Panc1 (cell line): ENCODE measurements at regions not wholly inside any gene's neighbourhood (a gene's known extent, or its start where the extent isn't known, plus 50 kb on each side); places are given as distances from the start of the nearest gene placed in this dataset.

Experiments
- ATAC-seq: fragments of 200-7000 bp; cut with Tn5 transposase; 2 replicates; pipeline ENCODE4 v1.9.1; 2020; ENCODE audit warnings: mild to moderate bottlenecking, moderate library complexity
- BruUV-seq: library from RNA; stranded (reverse); fragments of 400-500 nt; replicated peaks from 2 replicates; lab custom pipeline; 2021; lab: Mats Ljungman, UMichigan
- CTCF ChIA-PET: fragments of 300-600 bp; sonication (Branson Sonifier 250); formaldehyde crosslinking; loops from one replicate; lab custom pipeline; 2022; ENCODE audit warnings: antibody characterized with exemption; lab: Charles Lee
- POLR2A ChIA-PET: fragments of 300-600 bp; sonication (Branson Sonifier 250); formaldehyde crosslinking; loops from one replicate; lab custom pipeline; 2022; ENCODE audit warnings: antibody characterized with exemption; lab: Charles Lee
- DNase-seq: peaks from one replicate; pipeline ENCODE4 v3.0.0-alpha.2; 2010; ENCODE audit warnings: low read depth, low spot score
- H3K27ac ChIP-seq: 2 replicates; pipeline ENCODE4 v1.5.1; 2011; ENCODE audit warnings: mild to moderate bottlenecking, low read length, inconsistent platforms
- H3K27me3 ChIP-seq: fragments of 200-500 bp; sonication (Bioruptor generic); 2 replicates; pipeline ENCODE4 v1.6.0; 2014; ENCODE audit warnings: low read length, inconsistent platforms; ENCODE audit not compliant: control insufficient read depth, insufficient read depth
- H3K36me3 ChIP-seq: fragments of 200-500 bp; sonication (Bioruptor generic); 2 replicates; pipeline ENCODE4 v1.5.1; 2014; ENCODE audit warnings: inconsistent platforms, mild to moderate bottlenecking, low read length, moderate library complexity; ENCODE audit not compliant: control insufficient read depth, insufficient read depth
- H3K4me1 ChIP-seq: 2 replicates; pipeline ENCODE4 v1.5.1; 2011; ENCODE audit warnings: inconsistent platforms, mild to moderate bottlenecking, low read length, moderate library complexity; ENCODE audit not compliant: control insufficient read depth, insufficient read depth
- H3K4me3 ChIP-seq, 2 experiments: 2 replicates each; pipeline ENCODE4 v1.5.1; 2011 to 2012; ENCODE audit warnings: low read depth in 2 of 2, low read length in 2 of 2, mild to moderate bottlenecking in 2 of 2, inconsistent platforms in 1 of 2, moderate library complexity in 1 of 2
- H3K9me3 ChIP-seq: fragments of 200-500 bp; sonication (Bioruptor generic); 2 replicates; pipeline ENCODE4 v1.5.1; 2014; ENCODE audit warnings: low read depth, mild to moderate bottlenecking, inconsistent platforms, low read length, moderate library complexity; ENCODE audit not compliant: control insufficient read depth, insufficient read depth
- POLR2AphosphoS5 ChIP-seq: IDR thresholded peaks from 2 replicates; pipeline ENCODE4 v1.6.1; 2012; ENCODE audit warnings: mild to moderate bottlenecking, low read depth, low read length, moderate library complexity
- SIN3A ChIP-seq: IDR thresholded peaks from 2 replicates; pipeline ENCODE4 v1.6.1; 2012; ENCODE audit warnings: low read depth, mild to moderate bottlenecking, low read length, moderate library complexity, borderline replicate concordance; ENCODE audit not compliant: insufficient read depth
- TCF7L2 ChIP-seq: IDR thresholded peaks from 2 replicates; pipeline ENCODE4 v1.6.1; 2011; ENCODE audit warnings: mild to moderate bottlenecking, low read depth, low read length, inconsistent platforms
- in situ Hi-C: cut with HindIII; loops from 2 replicates; pipeline ENCODE4 v1.10.0; 2016; ENCODE audit warnings: low sequenced_read_pairs, low pct_unique_long_range_greater_than_20kb
- intact Hi-C: fragments of 100-400 bp; cut with micrococcal nuclease; formaldehyde crosslinking; loops from one replicate; pipeline ENCODE4 v1.10.0; 2022; ENCODE audit not compliant: unreplicated experiment
- TF ChIP-seq, protein P1 (sequence below): fragments of 450-650 bp; IDR thresholded peaks from 2 replicates; pipeline ENCODE4 v1.5.1; 2017; ENCODE audit warnings: mild to moderate bottlenecking
- TF ChIP-seq, protein P2 (sequence below), 2 experiments: IDR thresholded peaks; 2 replicates each; pipeline ENCODE4 v1.6.1; 2011 to 2012; ENCODE audit warnings: low read depth in 2 of 2, control low read depth in 1 of 2, low read length in 1 of 2, mild to moderate bottlenecking in 1 of 2, moderate library complexity in 1 of 2; ENCODE audit not compliant: insufficient read depth in 1 of 2

- TF ChIP-seq, protein P1, sequence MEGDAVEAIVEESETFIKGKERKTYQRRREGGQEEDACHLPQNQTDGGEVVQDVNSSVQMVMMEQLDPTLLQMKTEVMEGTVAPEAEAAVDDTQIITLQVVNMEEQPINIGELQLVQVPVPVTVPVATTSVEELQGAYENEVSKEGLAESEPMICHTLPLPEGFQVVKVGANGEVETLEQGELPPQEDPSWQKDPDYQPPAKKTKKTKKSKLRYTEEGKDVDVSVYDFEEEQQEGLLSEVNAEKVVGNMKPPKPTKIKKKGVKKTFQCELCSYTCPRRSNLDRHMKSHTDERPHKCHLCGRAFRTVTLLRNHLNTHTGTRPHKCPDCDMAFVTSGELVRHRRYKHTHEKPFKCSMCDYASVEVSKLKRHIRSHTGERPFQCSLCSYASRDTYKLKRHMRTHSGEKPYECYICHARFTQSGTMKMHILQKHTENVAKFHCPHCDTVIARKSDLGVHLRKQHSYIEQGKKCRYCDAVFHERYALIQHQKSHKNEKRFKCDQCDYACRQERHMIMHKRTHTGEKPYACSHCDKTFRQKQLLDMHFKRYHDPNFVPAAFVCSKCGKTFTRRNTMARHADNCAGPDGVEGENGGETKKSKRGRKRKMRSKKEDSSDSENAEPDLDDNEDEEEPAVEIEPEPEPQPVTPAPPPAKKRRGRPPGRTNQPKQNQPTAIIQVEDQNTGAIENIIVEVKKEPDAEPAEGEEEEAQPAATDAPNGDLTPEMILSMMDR, result no peak
- TF ChIP-seq TCF7L2, result no peak
- no peak for TF ChIP-seq SIN3A
- TF ChIP-seq POLR2AphosphoS5, result no peak
- TF ChIP-seq, protein P2, sequence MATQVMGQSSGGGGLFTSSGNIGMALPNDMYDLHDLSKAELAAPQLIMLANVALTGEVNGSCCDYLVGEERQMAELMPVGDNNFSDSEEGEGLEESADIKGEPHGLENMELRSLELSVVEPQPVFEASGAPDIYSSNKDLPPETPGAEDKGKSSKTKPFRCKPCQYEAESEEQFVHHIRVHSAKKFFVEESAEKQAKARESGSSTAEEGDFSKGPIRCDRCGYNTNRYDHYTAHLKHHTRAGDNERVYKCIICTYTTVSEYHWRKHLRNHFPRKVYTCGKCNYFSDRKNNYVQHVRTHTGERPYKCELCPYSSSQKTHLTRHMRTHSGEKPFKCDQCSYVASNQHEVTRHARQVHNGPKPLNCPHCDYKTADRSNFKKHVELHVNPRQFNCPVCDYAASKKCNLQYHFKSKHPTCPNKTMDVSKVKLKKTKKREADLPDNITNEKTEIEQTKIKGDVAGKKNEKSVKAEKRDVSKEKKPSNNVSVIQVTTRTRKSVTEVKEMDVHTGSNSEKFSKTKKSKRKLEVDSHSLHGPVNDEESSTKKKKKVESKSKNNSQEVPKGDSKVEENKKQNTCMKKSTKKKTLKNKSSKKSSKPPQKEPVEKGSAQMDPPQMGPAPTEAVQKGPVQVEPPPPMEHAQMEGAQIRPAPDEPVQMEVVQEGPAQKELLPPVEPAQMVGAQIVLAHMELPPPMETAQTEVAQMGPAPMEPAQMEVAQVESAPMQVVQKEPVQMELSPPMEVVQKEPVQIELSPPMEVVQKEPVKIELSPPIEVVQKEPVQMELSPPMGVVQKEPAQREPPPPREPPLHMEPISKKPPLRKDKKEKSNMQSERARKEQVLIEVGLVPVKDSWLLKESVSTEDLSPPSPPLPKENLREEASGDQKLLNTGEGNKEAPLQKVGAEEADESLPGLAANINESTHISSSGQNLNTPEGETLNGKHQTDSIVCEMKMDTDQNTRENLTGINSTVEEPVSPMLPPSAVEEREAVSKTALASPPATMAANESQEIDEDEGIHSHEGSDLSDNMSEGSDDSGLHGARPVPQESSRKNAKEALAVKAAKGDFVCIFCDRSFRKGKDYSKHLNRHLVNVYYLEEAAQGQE (IDR thresholded peaks at IDR 0.05; ENCODE audit: insufficient read depth in 1 of 2, low read depth in 2 of 2, low read length in 1 of 2), result no peak
- CTCF ChIA-PET, result no interaction called here
- no peak overlapping the region for H3K4me3 ChIP-seq
- POLR2A ChIA-PET, result no interaction called here
- DNase-seq (no peak), ATAC-seq (no peak)
- no peaks in the 10 kb centered on the region for H3K9me3 ChIP-seq
- in situ Hi-C loops (no loop called here), intact Hi-C loops (no loop called here)
- H3K27ac ChIP-seq, result no peak overlapping the region
- H3K4me1 ChIP-seq, result no peaks in the 10 kb centered on the region
- no peaks in the 10 kb centered on the region for H3K27me3 ChIP-seq
- no TSS peak for BruUV-seq
- no peaks in the 10 kb centered on the region for H3K36me3 ChIP-seq
These were observed 220.8 kb downstream of the RAB38 start for GRCh38 chr11:87954476-87954875.

DNA sequence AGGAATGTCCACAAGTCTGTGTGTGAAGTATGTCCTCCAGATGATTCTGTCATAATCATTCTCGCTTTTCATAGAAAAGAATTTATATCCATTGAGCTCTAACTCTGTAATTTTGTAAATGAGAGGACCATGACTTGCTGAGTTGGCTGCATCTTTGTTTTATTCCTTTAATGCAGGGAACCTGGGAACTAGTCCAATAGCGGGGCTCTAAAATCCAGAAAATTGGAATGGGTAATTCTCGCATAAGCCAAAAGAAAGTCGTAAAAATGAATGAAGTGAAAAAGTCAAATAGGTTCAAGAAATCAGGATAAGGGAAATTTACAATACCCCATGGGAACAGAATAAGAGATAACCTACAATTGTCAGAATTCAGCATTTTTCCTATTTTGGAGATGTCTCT, 232.5 kb downstream of the RAB38 start:
- intact Hi-C loops, result no loop called here
- TF ChIP-seq TCF7L2 (no peak), POLR2AphosphoS5 (no peak), SIN3A (no peak)
- TF ChIP-seq, protein P1, result no peak
- TF ChIP-seq, protein P2 (IDR thresholded peaks at IDR 0.05; ENCODE audit: insufficient read depth in 1 of 2, low read depth in 2 of 2, low read length in 1 of 2), result no peak
- in situ Hi-C loops, result no loop called here

More for the DNA sequence above, 232.5 kb downstream of the RAB38 start:
- POLR2A ChIA-PET, result no interaction called here
- Histone ChIP-seq H3K36me3 (no peaks in the 10 kb centered on the region), H3K27me3 (no peaks in the 10 kb centered on the region), H3K9me3 (no peaks in the 10 kb centered on the region), H3K4me3 (no peak overlapping the region), H3K27ac (no peak overlapping the region), H3K4me1 (no peaks in the 10 kb centered on the region)
- DNase-seq, result no peak
- no TSS peak for BruUV-seq
- ATAC-seq, result no peak
- CTCF ChIA-PET, result no interaction called here
